HuH-7.5 (cell line): ENCODE measurements at regions not wholly inside any gene's neighbourhood (a gene's known extent, or its start where the extent isn't known, plus 50 kb on each side); places are given as distances from the start of the nearest gene placed in this dataset.

ENCODE experiments used
- DNase-seq: peaks from one replicate; pipeline ENCODE4 v3.0.0; 2011; ENCODE audit warnings: low spot score

DNA sequence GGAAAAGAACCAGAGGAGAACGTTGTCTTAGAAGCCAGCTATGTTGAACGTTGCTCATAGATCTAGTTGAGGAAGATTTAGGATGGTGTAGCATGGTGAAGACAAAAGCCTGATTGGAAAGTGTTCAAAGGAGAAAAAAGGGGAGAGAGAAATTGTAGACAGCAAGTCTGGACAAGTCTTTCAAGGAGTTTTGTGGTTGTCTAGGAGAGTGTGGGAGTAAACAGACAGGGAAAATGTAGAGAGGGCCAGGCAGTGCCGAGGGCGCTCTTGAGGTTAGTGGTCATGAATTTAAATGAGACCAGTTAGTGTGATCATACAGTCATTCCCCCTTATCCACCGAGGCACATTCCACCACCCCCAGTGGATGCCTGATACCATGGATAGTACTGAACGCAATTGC is 167.5 kb upstream of the IL12A start:
- DNase-seq: no peak

DNA sequence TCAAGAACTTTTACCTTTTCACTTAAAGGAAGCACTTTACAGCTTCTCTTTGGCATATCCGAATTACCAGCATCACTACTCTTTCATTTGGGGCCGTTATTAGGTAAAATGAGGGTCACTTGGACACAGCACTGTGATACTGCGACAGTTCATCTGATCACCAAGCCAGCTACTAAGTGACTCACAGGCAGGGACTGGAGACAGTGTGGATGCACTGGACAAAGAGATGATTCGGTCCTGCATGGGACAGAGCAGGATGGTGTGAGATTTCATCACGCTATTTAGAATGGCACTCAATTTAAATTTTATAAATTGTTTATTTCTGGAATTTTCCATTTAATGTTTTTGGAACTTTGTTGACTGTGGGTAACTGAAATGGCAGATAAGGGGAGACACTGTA is 166.9 kb upstream of the IL12A start:
- DNase-seq: no peak

DNA sequence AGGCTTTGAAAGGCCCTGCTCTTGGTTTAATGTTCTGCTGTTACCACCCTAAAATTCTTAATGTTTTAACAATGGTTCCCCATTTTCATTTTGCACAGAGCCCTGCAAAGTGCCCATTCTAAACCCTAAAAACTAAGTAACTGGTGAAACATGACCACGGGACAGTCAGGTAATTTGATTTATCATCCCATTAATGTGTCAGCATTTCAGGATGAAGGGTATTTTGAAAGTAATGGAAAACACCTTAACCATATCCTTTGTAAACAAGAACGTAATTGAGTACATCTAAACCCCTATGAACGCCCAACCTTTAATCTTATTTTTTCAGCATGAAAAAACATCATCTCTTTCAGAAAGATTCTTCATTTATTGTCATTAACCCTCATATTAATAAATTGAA is 164.9 kb upstream of the IL12A start:
- no peak for DNase-seq

GRCh38 chr3:159824333-159824732 is 164.3 kb upstream of the IL12A start:
- DNase-seq: peak; percentile 20

DNA sequence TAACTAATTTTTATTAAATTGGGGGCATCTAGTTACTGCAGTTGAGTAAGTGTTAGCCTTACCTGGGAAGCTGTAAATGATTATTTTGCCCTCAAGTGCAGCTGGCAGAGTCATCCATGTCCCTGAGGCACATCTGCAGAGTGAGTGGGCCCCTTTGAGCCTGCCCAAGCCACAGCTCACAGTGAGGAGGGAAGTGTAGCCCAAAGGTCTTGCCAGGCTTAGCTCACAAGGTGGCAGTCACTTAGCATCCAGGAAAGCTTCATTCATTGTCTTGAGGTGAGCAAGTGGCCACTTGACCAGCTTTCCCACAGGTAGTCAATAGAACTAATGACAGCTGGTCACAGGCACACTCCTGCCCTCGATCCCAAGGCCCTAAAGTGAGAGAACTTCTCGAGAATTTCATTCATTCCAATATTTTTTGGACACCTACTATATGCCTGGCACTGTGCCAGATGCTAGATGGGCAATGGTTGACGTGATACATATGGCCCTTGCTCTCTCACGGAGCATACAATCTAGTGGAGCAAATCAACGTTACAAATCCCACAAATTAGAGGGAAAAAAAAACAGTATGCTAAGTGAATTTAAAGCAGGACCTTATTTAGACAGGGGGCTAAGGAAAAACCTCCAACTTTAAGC is 163.3 kb upstream of the IL12A start:
- no peak for DNase-seq

- no peak for DNase-seq
Observed at GRCh38 chr3:159828542-159828943, 160.1 kb upstream of the IL12A start.

DNA sequence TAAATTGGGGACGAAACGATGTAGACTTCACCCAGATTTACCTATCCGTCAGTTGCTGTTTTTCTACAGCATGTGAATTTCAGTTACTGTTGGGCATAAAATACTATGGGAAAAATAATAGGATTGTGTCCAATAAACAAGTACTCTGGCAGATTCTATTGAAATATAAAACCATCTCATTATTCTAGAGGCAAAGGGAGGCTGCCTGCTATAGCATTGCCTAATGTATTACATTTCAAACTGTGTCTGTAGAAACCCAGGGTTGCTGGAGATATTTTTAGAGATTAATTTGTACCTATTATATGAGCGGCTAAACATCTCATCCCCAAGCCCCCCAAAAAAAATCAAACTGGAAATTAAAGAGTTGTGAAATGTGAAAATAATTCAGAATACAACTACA is 159.6 kb upstream of the IL12A start:
- DNase-seq: no peak

- DNase-seq: no peak
Observed at GRCh38 chr3:159829539-159830227, 159.0 kb upstream of the IL12A start.

GRCh38 chr3:159830523-159831154 is 158.0 kb upstream of the IL12A start:
- DNase-seq: no peak

- no peak for DNase-seq
Observed at GRCh38 chr3:159831466-159831865, 157.2 kb upstream of the IL12A start.

DNA sequence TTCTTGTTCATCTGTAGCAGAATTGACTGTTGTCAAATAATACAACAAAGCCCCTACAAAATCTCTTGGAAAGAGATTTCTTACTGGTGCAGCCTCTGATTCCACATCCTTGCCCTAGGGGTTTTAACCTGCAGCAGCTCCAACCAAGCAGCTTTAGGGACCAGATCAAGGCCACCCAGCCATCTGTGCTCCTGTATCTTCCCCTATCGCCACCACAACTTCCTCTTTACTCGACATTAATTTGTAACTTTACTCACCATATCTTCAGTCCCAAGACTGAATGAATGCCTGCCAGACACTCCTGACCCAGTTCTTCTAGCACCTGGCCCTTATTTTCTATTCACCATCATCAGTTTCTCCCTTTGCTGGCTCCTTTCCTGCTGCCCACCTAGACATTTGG is 156.6 kb upstream of the IL12A start:
- no peak for DNase-seq

DNA sequence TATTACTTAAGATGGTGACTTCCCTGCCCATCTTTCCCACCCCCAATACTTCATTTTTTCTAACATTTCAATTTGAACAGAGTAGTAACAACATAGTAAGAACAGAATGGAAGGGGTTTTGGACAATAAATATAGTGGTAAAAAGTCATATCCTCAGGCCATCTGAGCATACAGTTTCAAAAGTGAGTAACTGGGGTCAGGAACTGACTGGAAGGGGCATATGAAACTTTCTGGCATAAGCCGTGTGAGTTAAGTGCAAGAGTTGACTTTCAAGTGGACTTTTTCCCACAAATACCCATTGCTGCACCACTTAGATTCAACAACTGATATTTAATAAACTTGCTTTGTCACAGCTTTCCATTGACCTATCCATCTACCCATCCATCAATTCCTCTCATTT is 153.5 kb upstream of the IL12A start:
- no peak for DNase-seq

- DNase-seq: no peak
Observed at GRCh38 chr3:159837725-159838124, 150.9 kb upstream of the IL12A start.

DNA sequence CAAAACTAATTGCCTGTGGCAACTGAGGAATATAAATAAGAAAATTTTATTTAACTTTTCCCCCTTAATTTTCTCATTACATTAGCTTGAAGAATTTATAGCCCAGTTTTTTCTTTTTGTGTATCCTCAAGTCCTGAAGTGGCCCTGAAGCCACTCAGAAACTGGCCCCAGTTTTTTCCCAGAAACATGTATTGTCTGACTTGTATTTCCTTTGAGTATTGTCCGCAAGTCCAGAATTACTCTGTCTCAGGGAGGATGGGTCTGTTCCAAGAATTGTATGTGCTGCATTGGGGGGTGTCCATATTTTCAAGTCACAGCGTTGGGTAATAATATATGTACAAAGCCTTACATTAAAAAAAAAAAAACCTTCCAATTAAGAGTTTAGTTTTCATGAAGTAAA is 149.7 kb upstream of the IL12A start:
- no peak for DNase-seq

DNA sequence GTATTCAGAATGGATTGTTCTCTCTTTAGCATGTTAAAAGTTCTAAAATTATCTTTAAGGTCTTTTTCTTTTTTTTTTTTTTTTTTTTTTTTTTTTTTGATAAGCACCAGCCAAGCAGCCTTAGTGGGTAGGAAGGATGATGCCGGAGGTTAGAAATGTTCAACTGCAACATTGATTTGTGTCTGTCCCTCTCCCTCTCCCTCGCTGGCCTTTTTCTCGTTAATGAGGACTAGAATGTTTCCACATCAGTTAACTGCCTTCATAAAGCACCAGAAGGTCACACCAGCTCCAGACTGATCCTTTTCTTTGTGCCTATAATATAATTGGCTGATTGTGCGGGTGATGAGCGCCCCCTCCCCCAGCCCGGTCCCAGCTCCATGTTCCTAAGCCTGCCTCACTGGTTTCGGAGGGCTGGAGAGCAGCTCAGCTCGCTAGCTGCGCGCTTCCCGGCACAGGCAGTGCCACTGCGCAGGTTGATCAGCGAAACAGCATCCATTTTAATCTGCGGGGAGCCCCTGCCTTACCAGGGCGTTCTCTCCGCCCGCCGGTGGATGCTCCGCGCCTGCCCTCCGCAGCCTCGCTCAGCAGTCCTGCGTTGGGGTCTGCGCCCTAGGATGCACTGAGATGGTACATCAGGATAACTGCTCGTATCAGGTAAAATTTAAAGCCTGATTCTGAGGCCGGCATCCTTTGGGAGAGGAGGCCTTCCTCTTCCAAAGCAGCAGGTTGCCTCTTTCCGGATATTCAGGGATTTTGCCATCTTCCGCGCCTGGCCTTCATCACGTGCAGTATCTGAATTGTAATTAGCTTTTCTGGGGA is 148.9 kb upstream of the IL12A start, which contains the start of gene SCHIP1:
Gene SCHIP1 (plus strand): TSS at position 301 of the 819 bp plus-strand sequence.
- no peak for DNase-seq

DNA sequence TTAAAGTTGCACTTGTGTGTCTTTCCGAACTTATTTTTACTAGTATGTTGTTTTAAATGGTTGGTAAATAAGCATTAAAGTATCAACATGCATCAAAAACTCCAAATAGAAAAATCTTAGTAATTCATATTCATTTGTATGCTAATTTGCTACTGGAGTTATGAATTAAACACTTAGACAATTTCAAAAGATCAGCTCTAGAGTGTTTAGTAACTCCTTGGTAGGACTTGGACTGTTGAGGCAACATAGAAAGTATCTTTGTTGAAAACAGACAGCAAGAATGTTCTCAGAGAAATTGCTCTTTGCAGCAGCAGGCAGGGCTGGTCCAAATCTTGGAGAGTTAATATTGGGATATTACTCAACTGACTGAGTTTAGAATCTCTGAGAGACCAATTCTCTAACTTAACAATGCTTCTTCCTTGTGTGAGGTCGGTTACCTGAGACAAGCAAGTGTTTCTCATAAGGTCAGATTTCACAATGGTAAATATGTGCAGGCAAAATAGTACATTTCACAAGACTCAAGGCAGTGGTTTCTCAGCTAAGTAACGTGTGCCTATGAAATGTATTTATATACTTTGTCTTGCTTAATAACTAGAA is 147.8 kb upstream of the IL12A start:
- no peak for DNase-seq

DNA sequence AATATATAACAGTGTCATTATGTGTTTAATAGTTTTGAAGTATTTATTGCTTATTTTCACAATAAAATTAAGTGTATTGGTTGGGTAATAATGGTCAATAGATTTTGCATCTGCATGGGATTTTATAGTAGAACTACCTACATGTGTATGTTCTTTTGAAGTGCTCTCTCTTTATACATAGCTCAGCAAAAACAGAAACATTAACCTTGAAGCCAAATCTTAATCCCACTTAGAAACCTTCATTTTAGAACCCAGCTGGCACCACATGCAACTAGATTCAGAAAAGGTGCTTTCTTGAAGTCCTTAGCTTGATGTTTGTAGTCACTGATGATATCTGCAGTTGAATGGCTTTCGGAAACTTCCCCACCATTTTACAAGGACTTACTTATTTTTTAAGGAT is 146.9 kb upstream of the IL12A start:
- no peak for DNase-seq

DNA sequence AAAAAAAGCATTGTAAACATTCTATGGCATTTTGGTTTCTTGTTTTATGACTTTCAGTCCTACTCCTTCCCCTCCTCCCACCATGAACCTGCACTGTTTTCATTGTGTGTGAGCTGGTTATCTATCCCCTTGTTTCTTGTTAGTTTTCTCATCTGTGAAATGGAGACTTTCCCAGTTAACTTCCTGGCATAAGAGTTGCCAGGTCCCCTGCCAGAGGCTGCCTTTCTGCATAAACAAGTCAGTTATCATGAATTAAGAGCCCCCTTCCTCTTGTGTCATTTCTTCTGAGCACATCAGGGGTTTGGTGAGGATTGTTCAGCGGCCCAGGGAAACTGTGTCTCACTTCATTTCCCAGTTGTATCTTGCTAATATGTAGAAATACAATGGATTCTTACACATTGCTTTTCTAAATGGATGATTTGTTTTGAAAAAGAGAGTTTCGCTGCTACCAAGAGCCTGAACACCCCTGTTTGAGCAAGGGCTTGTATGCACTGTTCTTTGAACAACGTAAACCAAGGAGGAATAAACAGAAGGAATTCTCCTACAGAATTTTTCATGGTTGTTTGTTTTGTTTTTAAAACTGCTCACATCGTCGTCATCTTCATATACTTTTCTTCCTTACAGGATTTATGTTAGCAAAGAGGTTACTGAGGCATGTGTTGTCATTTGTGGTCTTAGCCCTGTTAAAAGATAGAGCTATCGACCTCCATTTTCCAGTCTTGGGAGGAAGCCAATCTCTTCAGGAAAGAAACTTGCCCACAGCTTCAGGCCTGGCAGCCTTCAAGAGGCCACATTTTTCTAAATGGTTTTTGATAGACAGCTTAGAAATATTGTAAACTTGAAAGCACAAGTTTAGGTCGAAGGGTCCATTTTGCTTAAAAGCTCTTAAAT is 144.6 kb upstream of the IL12A start:
- no peak for DNase-seq

GRCh38 chr3:159844801-159845261 is 143.8 kb upstream of the IL12A start:
- DNase-seq: no peak

DNA sequence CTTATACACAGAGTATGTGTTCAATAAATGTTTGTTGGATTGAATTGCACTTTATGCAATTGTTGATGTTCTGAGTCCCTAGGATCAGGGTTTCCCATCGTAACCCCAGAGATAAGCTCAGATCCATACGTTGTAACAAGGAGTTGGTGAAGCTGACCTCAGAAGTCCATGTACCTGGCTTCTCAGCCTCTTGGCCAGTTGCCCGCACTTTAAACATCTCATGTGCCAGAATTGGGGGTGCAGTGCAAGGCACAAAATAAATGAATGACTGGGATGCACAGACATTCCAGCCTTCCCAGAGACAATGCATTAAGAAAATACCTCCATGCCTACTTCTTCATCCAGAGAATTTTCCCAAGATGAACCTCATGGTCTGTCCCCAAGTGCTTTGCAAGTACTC is 142.9 kb upstream of the IL12A start:
- no peak for DNase-seq

DNA sequence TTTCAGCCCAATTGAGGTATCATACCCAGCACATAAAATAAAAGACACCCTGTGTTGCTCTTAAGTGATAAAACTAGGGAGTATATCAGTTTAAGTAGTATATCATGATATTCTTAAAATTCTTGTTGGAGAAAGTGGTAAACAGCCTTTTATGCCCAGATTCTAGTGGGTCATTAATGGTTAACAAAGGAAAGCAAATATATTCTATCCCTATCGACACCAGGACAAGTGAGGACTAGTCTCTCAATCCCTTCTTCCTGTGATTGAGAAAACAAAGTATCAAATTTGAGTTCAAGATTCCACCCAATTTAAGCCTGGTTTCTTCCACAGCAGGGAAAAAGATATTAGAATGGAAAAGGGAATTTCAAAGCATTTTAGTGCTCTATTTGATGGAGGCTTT is 142.4 kb upstream of the IL12A start:
- no peak for DNase-seq
